HG02610 (cell line): ENCODE measurements at regions not wholly inside any gene's neighbourhood (a gene's known extent, or its start where the extent isn't known, plus 50 kb on each side); places are given as distances from the start of the nearest gene placed in this dataset.

Experiments used
- ATAC-seq: cut with Tn5 transposase; IDR thresholded peaks from one replicate; pipeline ENCODE4 v1.9.1; 2021; ENCODE audit warnings: mild to moderate bottlenecking, moderate library complexity; ENCODE audit not compliant: unreplicated experiment

GRCh38 chrX:110430293-110431076, 71.8 kb downstream of the RTL9 start:
- peak; percentile 71 for ATAC-seq

GRCh38 chrX:110432091-110432905, 73.7 kb downstream of the RTL9 start:
- ATAC-seq = no peak

- no peak for ATAC-seq
Observed at GRCh38 chrX:110432906-110433215, 74.2 kb downstream of the RTL9 start.

GRCh38 chrX:110435196-110435595, 76.5 kb downstream of the RTL9 start:
- ATAC-seq = no peak

GRCh38 chrX:110436523-110436922, 77.9 kb downstream of the RTL9 start:
- no peak for ATAC-seq

- ATAC-seq = no peak
Observed at GRCh38 chrX:110437686-110438085, 79.0 kb downstream of the RTL9 start.

- no peak for ATAC-seq
Observed at GRCh38 chrX:110440016-110440805, 81.6 kb downstream of the RTL9 start.

GRCh38 chrX:110442635-110443034, 84.0 kb downstream of the RTL9 start:
- ATAC-seq = peak; percentile 72

- no peak for ATAC-seq
Observed at GRCh38 chrX:110444996-110445395, 86.3 kb downstream of the RTL9 start.

- no peak for ATAC-seq
Observed at GRCh38 chrX:110448459-110448858, 89.8 kb downstream of the RTL9 start.

- ATAC-seq = no peak
Observed at GRCh38 chrX:110449312-110449711, 90.7 kb downstream of the RTL9 start.

- peak; percentile 84 for ATAC-seq
Observed at GRCh38 chrX:110450050-110450449, 91.4 kb downstream of the RTL9 start.

GRCh38 chrX:110454336-110454735, 95.7 kb downstream of the RTL9 start:
- ATAC-seq = no peak

- no peak for ATAC-seq
Observed at GRCh38 chrX:110462957-110463356, 104.3 kb downstream of the RTL9 start.

GRCh38 chrX:110466790-110467189, 108.1 kb downstream of the RTL9 start:
- ATAC-seq = no peak

GRCh38 chrX:110472265-110472664, 113.6 kb downstream of the RTL9 start:
- ATAC-seq = no peak

- ATAC-seq = no peak
Observed at GRCh38 chrX:110477593-110478228, 119.1 kb downstream of the RTL9 start.

- no peak for ATAC-seq
Observed at GRCh38 chrX:110491846-110492620, 133.4 kb downstream of the RTL9 start.

- ATAC-seq = no peak
Observed at GRCh38 chrX:110504947-110505346, 146.3 kb downstream of the RTL9 start.
